ENCODE measurements at regions not wholly inside any gene's neighbourhood (a gene's known extent, or its start where the extent isn't known, plus 50 kb on each side); places are given as distances from the start of the nearest gene placed in this dataset.
"Not testable (repeated sequence)": the region's sequence is repeated elsewhere in the genome, so short reads cannot be mapped to it uniquely, and the experiment has no call there.

GRCh38 chr15:38992930-38993329 lies 428.3 kb upstream of the RASGRP1 start:
- no peak for FAIRE-seq

GRCh38 chr15:38994310-38994709 lies 429.7 kb upstream of the RASGRP1 start:
- no peak for FAIRE-seq

- FAIRE-seq, result no peak
Observed at GRCh38 chr15:38996111-38996631, 431.6 kb upstream of the RASGRP1 start.

GRCh38 chr15:38997841-38998240 lies 433.2 kb upstream of the RASGRP1 start:
- FAIRE-seq, result no peak

GRCh38 chr15:39000008-39000734 lies 435.6 kb upstream of the RASGRP1 start:
- FAIRE-seq, result no peak

- FAIRE-seq, result no peak
Observed at GRCh38 chr15:39009740-39010139, 445.1 kb upstream of the RASGRP1 start.

- not testable (repeated sequence) for FAIRE-seq
Observed at GRCh38 chr15:39011066-39011465, 446.5 kb upstream of the RASGRP1 start.

- no peak for FAIRE-seq
Observed at GRCh38 chr15:39013262-39013661, 448.6 kb upstream of the RASGRP1 start.

GRCh38 chr15:39014682-39015081 lies 450.1 kb upstream of the RASGRP1 start:
- FAIRE-seq, result no peak

GRCh38 chr15:39016706-39017105 lies 452.1 kb upstream of the RASGRP1 start:
- no peak for FAIRE-seq

GRCh38 chr15:39018966-39019365 lies 454.4 kb upstream of the RASGRP1 start:
- FAIRE-seq, result no peak

GRCh38 chr15:39021341-39021740 lies 456.7 kb upstream of the RASGRP1 start:
- no peak for FAIRE-seq

GRCh38 chr15:39022532-39023305 lies 458.1 kb upstream of the RASGRP1 start:
- FAIRE-seq, result no peak

- FAIRE-seq, result no peak
Observed at GRCh38 chr15:39025321-39025720, 460.7 kb upstream of the RASGRP1 start.

- FAIRE-seq, result no peak
Observed at GRCh38 chr15:39025881-39026280, 461.3 kb upstream of the RASGRP1 start.

GRCh38 chr15:39028069-39028468 lies 463.5 kb upstream of the RASGRP1 start:
- no peak for FAIRE-seq

- no peak for FAIRE-seq
Observed at GRCh38 chr15:39029741-39030140, 465.1 kb upstream of the RASGRP1 start.

GRCh38 chr15:39030291-39031070 lies 465.9 kb upstream of the RASGRP1 start:
- no peak for FAIRE-seq

- FAIRE-seq, result no peak
Observed at GRCh38 chr15:39031596-39031995, 467.0 kb upstream of the RASGRP1 start.

GRCh38 chr15:39034816-39035215 lies 470.2 kb upstream of the RASGRP1 start:
- no peak for FAIRE-seq

- FAIRE-seq, result not testable (repeated sequence)
Observed at GRCh38 chr15:39037611-39038010, 473.0 kb upstream of the RASGRP1 start.

- FAIRE-seq, result no peak
Observed at GRCh38 chr15:39040861-39041260, 476.2 kb upstream of the RASGRP1 start.

- FAIRE-seq, result no peak
Observed at GRCh38 chr15:39041979-39042495, 477.4 kb upstream of the RASGRP1 start.

Data from G401.6 (cell line).